GM23338 (cell line): ENCODE measurements at regions not wholly inside any gene's neighbourhood (a gene's known extent, or its start where the extent isn't known, plus 50 kb on each side); places are given as distances from the start of the nearest gene placed in this dataset.

Experiments
- ATAC-seq: fragments of 200-7000 bp; cut with Tn5 transposase; 3 replicates; pipeline ENCODE4 v1.9.1; 2020
- DNase-seq: peaks from one replicate; pipeline ENCODE4 v3.0.0-alpha.2; 2015; ENCODE audit warnings: low spot score
- H2AFZ ChIP-seq: fragments of 200-600 bp; sonication (generic); 2 replicates; pipeline ENCODE4 v1.8.0; 2016; ENCODE audit warnings: antibody characterized with exemption, mild to moderate bottlenecking, moderate library complexity
- H3F3A ChIP-seq: fragments of 200-600 bp; sonication (generic); replicated peaks from 2 replicates; pipeline ENCODE4 v1.8.0; 2017; ENCODE audit warnings: antibody characterized with exemption, mixed run types, low read depth
- H3K27ac ChIP-seq: fragments of 200-600 bp; sonication (generic); 2 replicates; pipeline ENCODE4 v1.6.1; 2016; ENCODE audit warnings: low read depth
- H3K27me3 ChIP-seq: fragments of 200-600 bp; sonication (generic); 2 replicates; pipeline ENCODE4 v1.8.0; 2016; ENCODE audit warnings: mild to moderate bottlenecking, mixed run types, moderate library complexity; ENCODE audit not compliant: insufficient read depth
- H3K36me3 ChIP-seq: fragments of 200-600 bp; sonication (generic); 2 replicates; pipeline ENCODE4 v1.8.0; 2016; ENCODE audit warnings: mild to moderate bottlenecking; ENCODE audit not compliant: insufficient read depth
- H3K4me1 ChIP-seq: fragments of 200-600 bp; sonication (generic); 2 replicates; pipeline ENCODE4 v1.8.0; 2016; ENCODE audit warnings: mild to moderate bottlenecking, moderate library complexity; ENCODE audit not compliant: insufficient read depth
- H3K4me2 ChIP-seq: fragments of 200-600 bp; sonication (generic); 2 replicates; pipeline ENCODE4 v1.7.1; 2017; ENCODE audit warnings: mixed run types
- H3K4me3 ChIP-seq: fragments of 200-600 bp; sonication (generic); 2 replicates; pipeline ENCODE4 v1.6.1; 2016; ENCODE audit warnings: mixed run types
- H3K79me2 ChIP-seq: fragments of 200-600 bp; sonication (generic); replicated peaks from 2 replicates; pipeline ENCODE4 v1.8.0; 2017; ENCODE audit warnings: mild to moderate bottlenecking; ENCODE audit not compliant: insufficient read depth
- H3K9me2 ChIP-seq: fragments of 200-600 bp; sonication (generic); 2 replicates; pipeline ENCODE4 v1.8.0; 2017; ENCODE audit not compliant: insufficient read depth
- H4K20me1 ChIP-seq: fragments of 200-600 bp; sonication (generic); replicated peaks from 2 replicates; pipeline ENCODE4 v1.8.0; 2017; ENCODE audit warnings: mild to moderate bottlenecking; ENCODE audit not compliant: insufficient read depth
- H3K27ac Mint-ChIP-seq: 2 replicates; pipeline ENCODE4 v1.8.0; 2020; ENCODE audit warnings: inconsistent platforms, mild to moderate bottlenecking, moderate library complexity, mixed read lengths
- H3K27me3 Mint-ChIP-seq: 3 replicates; pipeline ENCODE4 v1.8.0; 2022; ENCODE audit warnings: low read depth, mild to moderate bottlenecking, moderate library complexity, mixed read lengths, inconsistent platforms; ENCODE audit not compliant: insufficient read depth, poor library complexity
- H3K36me3 Mint-ChIP-seq: 3 replicates; pipeline ENCODE4 v1.8.0; 2021; ENCODE audit warnings: low read depth, mild to moderate bottlenecking, inconsistent platforms, moderate library complexity, mixed read lengths
- H3K4me1 Mint-ChIP-seq: 3 replicates; pipeline ENCODE4 v1.8.0; 2020; ENCODE audit warnings: mild to moderate bottlenecking, inconsistent platforms, mixed read lengths
- H3K4me3 Mint-ChIP-seq: 3 replicates; pipeline ENCODE4 v1.8.0; 2021; ENCODE audit warnings: moderate library complexity, mild to moderate bottlenecking, inconsistent platforms, mixed read lengths
- H3K9me3 Mint-ChIP-seq: 3 replicates; pipeline ENCODE4 v1.8.0; 2020; ENCODE audit warnings: moderate library complexity, mild to moderate bottlenecking, inconsistent platforms, mixed read lengths
- EZH2 ChIP-seq: fragments of 200-600 bp; sonication (generic); IDR thresholded peaks from one replicate; pipeline ENCODE4 v1.8.0; 2017; ENCODE audit warnings: antibody characterized with exemption, mild to moderate bottlenecking, low read depth; ENCODE audit not compliant: unreplicated experiment
- EZH2phosphoT487 ChIP-seq: fragments of 200-600 bp; sonication (generic); IDR thresholded peaks from one replicate; pipeline ENCODE4 v1.8.1; 2018; ENCODE audit warnings: antibody characterized with exemption; ENCODE audit not compliant: unreplicated experiment
- ZNF331 ChIP-seq: fragments of 250-450 bp; sonication (Bioruptor Pico); IDR thresholded peaks from 2 replicates; pipeline ENCODE4 v1.5.0; 2020; ENCODE audit warnings: low read depth, mild to moderate bottlenecking, moderate library complexity
- TF ChIP-seq, protein P1 (sequence below): fragments of 250-450 bp; sonication (Bioruptor Pico); IDR thresholded peaks from 2 replicates; pipeline ENCODE4 v1.5.0; 2020; ENCODE audit warnings: mild to moderate bottlenecking, moderate library complexity

DNA sequence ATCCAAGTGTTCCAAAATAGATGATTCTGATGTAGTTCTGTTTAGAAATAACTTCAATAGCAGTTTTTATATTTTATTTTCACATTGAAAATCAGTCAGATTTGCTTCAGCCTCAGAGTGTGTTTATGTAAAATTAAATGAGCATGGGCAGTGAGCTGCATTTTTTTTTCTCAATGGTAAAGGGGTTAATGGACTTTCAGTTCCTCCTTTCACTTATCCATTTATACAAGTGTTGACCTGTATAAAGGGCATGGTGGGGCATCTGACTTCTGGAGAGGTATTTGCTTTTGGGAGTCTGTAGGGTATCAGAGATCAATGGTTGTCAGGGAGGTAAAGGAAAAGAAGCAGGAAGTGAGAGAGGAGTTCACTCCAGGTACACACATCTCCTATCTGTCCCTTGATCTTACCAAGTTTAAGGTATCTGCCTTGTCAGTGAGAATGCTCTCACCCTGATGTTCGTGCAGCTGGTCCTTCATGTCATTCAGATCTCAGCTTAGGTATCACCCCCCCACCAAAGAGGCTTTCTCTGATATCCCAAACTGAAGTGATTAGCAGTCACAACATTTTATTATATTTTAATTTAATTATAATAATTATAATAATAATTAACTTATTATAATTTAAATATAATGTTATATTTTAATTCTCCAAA, 181.6 kb upstream of the LMNTD1 start (continued):
- TF ChIP-seq, protein P1, sequence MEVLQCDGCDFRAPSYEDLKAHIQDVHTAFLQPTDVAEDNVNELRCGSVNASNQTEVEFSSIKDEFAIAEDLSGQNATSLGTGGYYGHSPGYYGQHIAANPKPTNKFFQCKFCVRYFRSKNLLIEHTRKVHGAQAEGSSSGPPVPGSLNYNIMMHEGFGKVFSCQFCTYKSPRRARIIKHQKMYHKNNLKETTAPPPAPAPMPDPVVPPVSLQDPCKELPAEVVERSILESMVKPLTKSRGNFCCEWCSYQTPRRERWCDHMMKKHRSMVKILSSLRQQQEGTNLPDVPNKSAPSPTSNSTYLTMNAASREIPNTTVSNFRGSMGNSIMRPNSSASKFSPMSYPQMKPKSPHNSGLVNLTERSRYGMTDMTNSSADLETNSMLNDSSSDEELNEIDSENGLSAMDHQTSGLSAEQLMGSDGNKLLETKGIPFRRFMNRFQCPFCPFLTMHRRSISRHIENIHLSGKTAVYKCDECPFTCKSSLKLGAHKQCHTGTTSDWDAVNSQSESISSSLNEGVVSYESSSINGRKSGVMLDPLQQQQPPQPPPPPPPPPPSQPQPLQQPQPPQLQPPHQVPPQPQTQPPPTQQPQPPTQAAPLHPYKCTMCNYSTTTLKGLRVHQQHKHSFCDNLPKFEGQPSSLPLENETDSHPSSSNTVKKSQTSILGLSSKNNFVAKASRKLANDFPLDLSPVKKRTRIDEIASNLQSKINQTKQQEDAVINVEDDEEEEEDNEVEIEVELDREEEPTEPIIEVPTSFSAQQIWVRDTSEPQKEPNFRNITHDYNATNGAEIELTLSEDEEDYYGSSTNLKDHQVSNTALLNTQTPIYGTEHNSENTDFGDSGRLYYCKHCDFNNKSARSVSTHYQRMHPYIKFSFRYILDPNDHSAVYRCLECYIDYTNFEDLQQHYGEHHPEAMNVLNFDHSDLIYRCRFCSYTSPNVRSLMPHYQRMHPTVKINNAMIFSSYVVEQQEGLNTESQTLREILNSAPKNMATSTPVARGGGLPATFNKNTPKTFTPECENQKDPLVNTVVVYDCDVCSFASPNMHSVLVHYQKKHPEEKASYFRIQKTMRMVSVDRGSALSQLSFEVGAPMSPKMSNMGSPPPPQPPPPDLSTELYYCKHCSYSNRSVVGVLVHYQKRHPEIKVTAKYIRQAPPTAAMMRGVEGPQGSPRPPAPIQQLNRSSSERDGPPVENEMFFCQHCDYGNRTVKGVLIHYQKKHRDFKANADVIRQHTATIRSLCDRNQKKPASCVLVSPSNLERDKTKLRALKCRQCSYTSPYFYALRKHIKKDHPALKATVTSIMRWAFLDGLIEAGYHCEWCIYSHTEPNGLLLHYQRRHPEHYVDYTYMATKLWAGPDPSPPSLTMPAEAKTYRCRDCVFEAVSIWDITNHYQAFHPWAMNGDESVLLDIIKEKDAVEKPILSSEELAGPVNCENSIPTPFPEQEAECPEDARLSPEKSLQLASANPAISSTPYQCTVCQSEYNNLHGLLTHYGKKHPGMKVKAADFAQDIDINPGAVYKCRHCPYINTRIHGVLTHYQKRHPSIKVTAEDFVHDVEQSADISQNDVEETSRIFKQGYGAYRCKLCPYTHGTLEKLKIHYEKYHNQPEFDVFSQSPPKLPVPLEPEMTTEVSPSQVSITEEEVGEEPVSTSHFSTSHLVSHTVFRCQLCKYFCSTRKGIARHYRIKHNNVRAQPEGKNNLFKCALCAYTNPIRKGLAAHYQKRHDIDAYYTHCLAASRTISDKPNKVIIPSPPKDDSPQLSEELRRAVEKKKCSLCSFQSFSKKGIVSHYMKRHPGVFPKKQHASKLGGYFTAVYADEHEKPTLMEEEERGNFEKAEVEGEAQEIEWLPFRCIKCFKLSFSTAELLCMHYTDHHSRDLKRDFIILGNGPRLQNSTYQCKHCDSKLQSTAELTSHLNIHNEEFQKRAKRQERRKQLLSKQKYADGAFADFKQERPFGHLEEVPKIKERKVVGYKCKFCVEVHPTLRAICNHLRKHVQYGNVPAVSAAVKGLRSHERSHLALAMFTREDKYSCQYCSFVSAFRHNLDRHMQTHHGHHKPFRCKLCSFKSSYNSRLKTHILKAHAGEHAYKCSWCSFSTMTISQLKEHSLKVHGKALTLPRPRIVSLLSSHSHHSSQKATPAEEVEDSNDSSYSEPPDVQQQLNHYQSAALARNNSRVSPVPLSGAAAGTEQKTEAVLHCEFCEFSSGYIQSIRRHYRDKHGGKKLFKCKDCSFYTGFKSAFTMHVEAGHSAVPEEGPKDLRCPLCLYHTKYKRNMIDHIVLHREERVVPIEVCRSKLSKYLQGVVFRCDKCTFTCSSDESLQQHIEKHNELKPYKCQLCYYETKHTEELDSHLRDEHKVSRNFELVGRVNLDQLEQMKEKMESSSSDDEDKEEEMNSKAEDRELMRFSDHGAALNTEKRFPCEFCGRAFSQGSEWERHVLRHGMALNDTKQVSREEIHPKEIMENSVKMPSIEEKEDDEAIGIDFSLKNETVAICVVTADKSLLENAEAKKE = no peak
- no peak for TF ChIP-seq EZH2phosphoT487
- no peak for TF ChIP-seq ZNF331

DNA sequence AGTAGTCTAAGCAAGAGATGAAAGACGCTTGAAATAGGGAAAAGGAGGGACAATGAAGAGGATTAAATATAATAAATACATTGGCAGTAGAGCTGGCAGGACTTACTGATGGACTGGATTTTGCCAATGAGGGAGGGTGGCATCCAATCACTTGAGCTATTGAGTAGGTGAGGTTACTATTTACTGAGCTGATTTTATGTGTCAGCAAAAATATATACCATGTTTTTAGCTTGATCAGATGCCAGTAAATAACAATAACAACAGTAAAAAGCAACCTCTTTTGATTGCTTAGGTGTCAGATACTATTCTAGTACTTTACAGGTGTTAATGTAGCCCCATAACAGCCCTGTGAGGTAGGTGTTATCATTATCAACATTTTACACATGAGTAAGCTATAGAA, 187.5 kb upstream of the LMNTD1 start:
- DNase-seq = no peak
- Mint-ChIP-seq H3K27ac (no peak overlapping the region), H3K4me1 (peaks cover 19% of the 10 kb centered on the region), H3K9me3 (peaks cover 8% of the 10 kb centered on the region), H3K27me3 (no peaks in the 10 kb centered on the region), H3K4me3 (no peak overlapping the region), H3K36me3 (peaks cover 7% of the 10 kb centered on the region; the same call in 2 of the 3 replicates)
- no peak overlapping the region for H2AFZ ChIP-seq
- H3K27ac ChIP-seq = no peak overlapping the region
- ATAC-seq = no peak
- H3K9me2 ChIP-seq = no peaks in the 10 kb centered on the region
- no peak overlapping the region for H3K4me2 ChIP-seq
- no peaks in the 10 kb centered on the region for H3K36me3 ChIP-seq
- no peaks in the 10 kb centered on the region for H3F3A ChIP-seq
- H3K4me1 ChIP-seq = peaks cover 19% of the 10 kb centered on the region; the same call in 1 of the 2 replicates
- H3K79me2 ChIP-seq = no peaks in the 10 kb centered on the region
- H3K4me3 ChIP-seq = no peak overlapping the region
- no peak for TF ChIP-seq EZH2
- no peaks in the 10 kb centered on the region for H3K27me3 ChIP-seq
- H4K20me1 ChIP-seq = no peaks in the 10 kb centered on the region
